Tibial nerve (tissue), 4 donors: ENCODE measurements at regions not wholly inside any gene's neighbourhood (a gene's known extent, or its start where the extent isn't known, plus 50 kb on each side); places are given as distances from the start of the nearest gene placed in this dataset.

ENCODE experiments used
- DNase-seq, 2 donors: peaks; one replicate each; pipeline ENCODE4 v3.0.0-alpha.2; 2019; ENCODE audit warnings: low spot score in 2 of 2
- H3K27ac ChIP-seq, 4 donors: fragments of 200-600 bp; sonication (generic) in 3 of 4; one replicate each; pipeline ENCODE4 v1.5.1; 2017 to 2019; ENCODE audit warnings: mild to moderate bottlenecking in 1 of 4
- H3K27me3 ChIP-seq, 2 donors: fragments of 200-600 bp; sonication (generic) in 1 of 2; one replicate each; pipeline versions ENCODE4 v1.5.1 to v1.6.0; 2017 to 2019
- H3K36me3 ChIP-seq, 3 donors: fragments of 200-600 bp; sonication (generic); one replicate each; pipeline ENCODE4 v1.5.1; 2018 to 2019
- H3K4me1 ChIP-seq, 4 donors: fragments of 200-600 bp; sonication (generic) in 3 of 4; one replicate each; pipeline ENCODE4 v1.5.1; 2017 to 2019
- H3K4me3 ChIP-seq, 4 donors: fragments of 200-600 bp; sonication (generic) in 3 of 4; one replicate each; pipeline ENCODE4 v1.5.1; 2017 to 2019; ENCODE audit warnings: mild to moderate bottlenecking in 1 of 4, moderate library complexity in 1 of 4
- H3K9me3 ChIP-seq, 4 donors: fragments of 200-600 bp; sonication (generic) in 3 of 4; one replicate each; pipeline ENCODE4 v1.5.1; 2017 to 2019
- EP300 ChIP-seq, 2 donors: sonication (generic); formaldehyde crosslinking; IDR thresholded peaks; one replicate each; pipeline ENCODE4 v1.6.1; 2017; ENCODE audit warnings: antibody characterized with exemption in 2 of 2, mild to moderate bottlenecking in 1 of 2
- POLR2A ChIP-seq, 2 donors: fragments of 450-650 bp; IDR thresholded peaks; one replicate each; pipeline ENCODE4 v1.6.1; 2017; ENCODE audit warnings: antibody characterized with exemption in 2 of 2, mild to moderate bottlenecking in 2 of 2, moderate library complexity in 2 of 2
- WGBS, 2 donors: methylation state at CpG; one replicate each; pipeline ENCODE4 v1.1.5; 2018; 5-methylcytosine and 5-hydroxymethylcytosine counted together
- TF ChIP-seq, protein P1 (sequence below), 5 experiments: fragments of 200-600 bp in 3 of 5; fragments of 450-650 bp in 2 of 5; sonication (generic) in 3 of 5; IDR thresholded peaks; one replicate each; pipeline ENCODE4 v1.5.1; 2016 to 2019; ENCODE audit warnings: antibody characterized with exemption in 5 of 5, mild to moderate bottlenecking in 3 of 5, moderate library complexity in 2 of 5

DNA sequence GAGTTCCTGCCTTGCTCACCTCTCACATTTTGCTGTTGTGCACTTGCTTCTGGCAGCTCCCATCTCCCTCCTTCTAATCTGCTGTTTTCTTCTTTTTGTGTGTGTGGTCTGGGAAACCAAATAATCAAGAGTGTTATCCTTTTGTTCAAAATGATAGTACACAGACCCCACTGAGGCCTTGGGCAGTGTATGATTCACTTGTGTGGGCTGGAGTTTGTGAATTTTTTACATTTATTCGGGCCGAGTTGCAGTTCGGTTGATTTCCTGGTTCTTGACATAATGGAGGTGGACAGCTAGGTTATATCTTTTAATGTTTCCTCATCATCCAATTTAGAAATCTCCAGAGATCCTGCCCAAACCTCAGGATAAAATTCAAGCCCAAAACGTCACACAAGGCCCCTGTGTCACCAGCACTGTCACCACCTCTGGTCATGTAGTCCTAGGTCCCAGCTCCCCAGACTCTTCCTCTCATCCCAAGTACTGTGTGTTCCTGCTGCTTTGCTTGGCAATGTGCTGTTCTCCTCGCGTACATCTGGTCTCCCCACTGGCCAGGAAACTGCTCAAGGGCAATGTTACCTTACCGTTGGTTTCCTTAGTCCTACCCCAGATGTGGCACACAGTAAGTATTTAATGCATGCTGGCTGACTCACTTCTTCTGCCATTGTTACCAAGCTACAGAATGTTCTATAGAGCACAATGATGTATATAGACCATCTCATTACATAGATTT lies 55.7 kb upstream of the PHACTR2 start:
- Histone ChIP-seq H3K27ac (no peak overlapping the region), H3K36me3 (no peaks in the 10 kb centered on the region), H3K9me3 (no peaks in the 10 kb centered on the region), H3K4me1 (peaks cover 0 to 12% (median 2%) of the 10 kb centered on the region in 4 donors), H3K27me3 (no peaks in the 10 kb centered on the region), H3K4me3 (no peak overlapping the region)
- TF ChIP-seq, protein P1, sequence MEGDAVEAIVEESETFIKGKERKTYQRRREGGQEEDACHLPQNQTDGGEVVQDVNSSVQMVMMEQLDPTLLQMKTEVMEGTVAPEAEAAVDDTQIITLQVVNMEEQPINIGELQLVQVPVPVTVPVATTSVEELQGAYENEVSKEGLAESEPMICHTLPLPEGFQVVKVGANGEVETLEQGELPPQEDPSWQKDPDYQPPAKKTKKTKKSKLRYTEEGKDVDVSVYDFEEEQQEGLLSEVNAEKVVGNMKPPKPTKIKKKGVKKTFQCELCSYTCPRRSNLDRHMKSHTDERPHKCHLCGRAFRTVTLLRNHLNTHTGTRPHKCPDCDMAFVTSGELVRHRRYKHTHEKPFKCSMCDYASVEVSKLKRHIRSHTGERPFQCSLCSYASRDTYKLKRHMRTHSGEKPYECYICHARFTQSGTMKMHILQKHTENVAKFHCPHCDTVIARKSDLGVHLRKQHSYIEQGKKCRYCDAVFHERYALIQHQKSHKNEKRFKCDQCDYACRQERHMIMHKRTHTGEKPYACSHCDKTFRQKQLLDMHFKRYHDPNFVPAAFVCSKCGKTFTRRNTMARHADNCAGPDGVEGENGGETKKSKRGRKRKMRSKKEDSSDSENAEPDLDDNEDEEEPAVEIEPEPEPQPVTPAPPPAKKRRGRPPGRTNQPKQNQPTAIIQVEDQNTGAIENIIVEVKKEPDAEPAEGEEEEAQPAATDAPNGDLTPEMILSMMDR (IDR thresholded peaks at IDR 0.05), result no peak
- TF ChIP-seq EP300 (IDR thresholded peaks at IDR 0.05) (no peak), POLR2A (IDR thresholded peaks at IDR 0.05) (no peak)
- 62 to 72% methylated on average over 7 of the region's 7 CpGs for WGBS, 2 donors
- DNase-seq, result no peak

- 89 to 90% methylated on average over 8 of the region's 8 CpGs for WGBS, 2 donors
- Histone ChIP-seq H3K27me3 (no peaks in the 10 kb centered on the region), H3K4me3 (no peak overlapping the region), H3K27ac (no peak overlapping the region), H3K36me3 (no peaks in the 10 kb centered on the region), H3K4me1 (peaks cover 0 to 12% (median 2%) of the 10 kb centered on the region in 4 donors), H3K9me3 (no peaks in the 10 kb centered on the region)
- TF ChIP-seq POLR2A (IDR thresholded peaks at IDR 0.05) (no peak), EP300 (IDR thresholded peaks at IDR 0.05) (no peak)
- TF ChIP-seq, protein P1 (IDR thresholded peaks at IDR 0.05), result no peak
- DNase-seq, result no peak
Measured at GRCh38 chr6:143621159-143621873, 56.4 kb upstream of the PHACTR2 start.

DNA sequence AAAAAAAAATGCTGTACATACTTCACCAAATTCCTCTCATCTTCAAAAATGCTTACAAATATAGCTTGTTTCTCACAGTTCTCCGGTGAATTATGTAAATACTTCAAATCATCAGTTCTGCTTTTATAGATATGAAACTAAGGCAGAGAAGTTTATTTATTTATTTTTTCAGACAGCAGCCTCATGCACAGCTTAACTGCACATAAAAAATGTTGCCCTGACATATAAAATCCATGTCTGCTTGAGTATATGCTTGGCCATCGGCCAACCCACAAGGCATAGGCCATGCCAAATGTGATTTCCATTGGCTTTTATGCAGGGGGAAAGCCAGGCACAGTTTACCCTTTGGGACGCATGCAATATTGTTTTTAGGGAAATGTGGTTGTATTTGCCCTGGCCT lies 57.3 kb upstream of the PHACTR2 start:
- H3K27ac ChIP-seq, result no peak overlapping the region

DNA sequence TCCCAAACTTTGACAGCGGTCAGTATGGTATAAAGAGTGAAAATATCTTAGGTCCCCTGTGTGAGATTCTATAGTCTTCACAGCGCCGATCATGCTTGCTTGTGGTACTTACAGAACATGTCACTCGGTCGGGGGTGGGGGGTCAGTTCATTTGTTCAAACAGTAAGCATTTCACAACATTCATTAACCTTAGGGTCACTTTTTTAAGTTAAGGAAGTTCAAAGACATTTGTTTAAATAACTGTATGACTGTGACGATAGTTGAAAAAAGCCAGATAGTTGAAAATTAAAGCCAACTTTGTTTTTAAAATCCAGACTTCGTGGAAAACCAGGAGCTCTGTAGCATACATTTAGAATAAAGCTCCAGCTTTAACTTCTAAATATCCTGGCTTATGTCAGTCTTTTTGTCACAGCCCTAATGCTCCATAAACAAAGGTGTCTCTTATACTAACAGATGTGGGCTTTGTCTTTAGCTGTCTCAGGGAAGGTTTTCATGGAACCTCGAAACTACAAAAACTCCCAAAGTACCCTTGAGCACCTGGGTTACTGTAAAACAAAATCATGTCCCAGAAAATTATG lies 57.9 kb upstream of the PHACTR2 start:
- H3K4me3 ChIP-seq, result no peak overlapping the region

More for the DNA sequence above, 57.3 kb upstream of the PHACTR2 start:
- Histone ChIP-seq H3K4me3 (no peak overlapping the region), H3K4me1 (peaks cover 0 to 12% (median 2%) of the 10 kb centered on the region in 4 donors), H3K9me3 (no peaks in the 10 kb centered on the region), H3K36me3 (no peaks in the 10 kb centered on the region), H3K27me3 (no peaks in the 10 kb centered on the region)
- TF ChIP-seq, protein P1 (IDR thresholded peaks at IDR 0.05), result no peak
- TF ChIP-seq EP300 (IDR thresholded peaks at IDR 0.05) (no peak), POLR2A (IDR thresholded peaks at IDR 0.05) (no peak)
- no peak for DNase-seq
- 37 to 40% methylated on average over 3 of the region's 3 CpGs for whole genome bisulfite sequencing, 2 donors

More for the DNA sequence above, 57.9 kb upstream of the PHACTR2 start:
- H3K27ac ChIP-seq, result no peak overlapping the region
- DNase-seq, result no peak
- H3K4me1 ChIP-seq, result peaks cover 0 to 12% (median 2%) of the 10 kb centered on the region in 4 donors
- H3K9me3 ChIP-seq, result no peaks in the 10 kb centered on the region
- TF ChIP-seq, protein P1 (IDR thresholded peaks at IDR 0.05), result no peak
- TF ChIP-seq EP300 (IDR thresholded peaks at IDR 0.05) (no peak), POLR2A (IDR thresholded peaks at IDR 0.05) (no peak)
- WGBS, 2 donors, result 51 to 65% methylated on average over 8 of the region's 8 CpGs
- H3K27me3 ChIP-seq, result no peaks in the 10 kb centered on the region
- H3K36me3 ChIP-seq, result no peaks in the 10 kb centered on the region
